HL-60 (cell line): ENCODE measurements at regions not wholly inside any gene's neighbourhood (a gene's known extent, or its start where the extent isn't known, plus 50 kb on each side); places are given as distances from the start of the nearest gene placed in this dataset.

Experiments used
- DNase-seq, 2 experiments: peaks; one replicate each; pipeline ENCODE4 v3.0.0-alpha.2; 2010 to 2020; ENCODE audit warnings: low read depth in 1 of 2, low spot score in 1 of 2
- H3K27ac ChIP-seq: fragments of 250-450 bp; sonication (Bioruptor Pico); replicated peaks from 2 replicates; pipeline ENCODE4 v1.5.1; 2020; ENCODE audit warnings: mild to moderate bottlenecking, moderate library complexity
- H3K27me3 ChIP-seq: fragments of 250-450 bp; sonication (Bioruptor Pico); 2 replicates; pipeline ENCODE4 v1.5.1; 2021; ENCODE audit warnings: mild to moderate bottlenecking, moderate library complexity; ENCODE audit not compliant: insufficient read depth, poor library complexity, severe bottlenecking
- H3K4me3 ChIP-seq: replicated peaks from 2 replicates; pipeline ENCODE4 v1.5.1; 2011; ENCODE audit warnings: mild to moderate bottlenecking, control low read depth, low read length; ENCODE audit not compliant: insufficient read depth
- GABPA ChIP-seq: IDR thresholded peaks from 2 replicates; pipeline ENCODE4 v1.6.1; 2012; ENCODE audit warnings: low read depth
- POLR2AphosphoS5 ChIP-seq: IDR thresholded peaks from 2 replicates; pipeline ENCODE4 v1.6.1; 2012; ENCODE audit warnings: low read depth
- SPI1 ChIP-seq: IDR thresholded peaks from 2 replicates; pipeline ENCODE4 v1.6.1; 2012; ENCODE audit warnings: low read depth, mild to moderate bottlenecking, borderline replicate concordance
- TF ChIP-seq, protein P1 (sequence below): IDR thresholded peaks from 2 replicates; pipeline ENCODE4 v1.6.1; 2012; ENCODE audit warnings: low read depth; ENCODE audit not compliant: insufficient replicate concordance
- TF ChIP-seq, protein P2 (sequence below): IDR thresholded peaks from one replicate; pipeline ENCODE4 v1.5.1; 2011; ENCODE audit warnings: low read length, control low read depth, inconsistent platforms; ENCODE audit not compliant: insufficient read depth

DNA sequence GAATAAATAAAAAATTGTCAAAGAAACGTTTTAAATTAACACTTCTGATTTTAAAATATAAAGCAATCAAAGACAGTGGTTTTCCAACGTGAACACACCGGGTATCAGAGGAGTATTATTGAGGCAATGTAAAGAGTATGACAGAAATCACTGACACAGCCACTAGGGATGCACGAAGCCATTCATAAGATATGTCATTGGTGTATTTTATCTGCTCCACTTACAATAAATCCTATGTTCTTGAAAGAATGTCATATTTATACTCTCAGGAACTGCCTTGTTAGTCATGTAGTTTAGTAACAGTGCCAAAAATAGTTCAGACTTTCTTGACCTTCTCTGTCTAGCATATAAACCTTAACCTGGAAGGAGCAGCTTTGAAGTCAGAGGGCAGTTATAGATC, 835.0 kb upstream of the NCAM2 start:
- no peak overlapping the region for H3K4me3 ChIP-seq
- no peaks in the 10 kb centered on the region for H3K27me3 ChIP-seq
- no peak overlapping the region for H3K27ac ChIP-seq
- DNase-seq, result no peak
- TF ChIP-seq, protein P1, sequence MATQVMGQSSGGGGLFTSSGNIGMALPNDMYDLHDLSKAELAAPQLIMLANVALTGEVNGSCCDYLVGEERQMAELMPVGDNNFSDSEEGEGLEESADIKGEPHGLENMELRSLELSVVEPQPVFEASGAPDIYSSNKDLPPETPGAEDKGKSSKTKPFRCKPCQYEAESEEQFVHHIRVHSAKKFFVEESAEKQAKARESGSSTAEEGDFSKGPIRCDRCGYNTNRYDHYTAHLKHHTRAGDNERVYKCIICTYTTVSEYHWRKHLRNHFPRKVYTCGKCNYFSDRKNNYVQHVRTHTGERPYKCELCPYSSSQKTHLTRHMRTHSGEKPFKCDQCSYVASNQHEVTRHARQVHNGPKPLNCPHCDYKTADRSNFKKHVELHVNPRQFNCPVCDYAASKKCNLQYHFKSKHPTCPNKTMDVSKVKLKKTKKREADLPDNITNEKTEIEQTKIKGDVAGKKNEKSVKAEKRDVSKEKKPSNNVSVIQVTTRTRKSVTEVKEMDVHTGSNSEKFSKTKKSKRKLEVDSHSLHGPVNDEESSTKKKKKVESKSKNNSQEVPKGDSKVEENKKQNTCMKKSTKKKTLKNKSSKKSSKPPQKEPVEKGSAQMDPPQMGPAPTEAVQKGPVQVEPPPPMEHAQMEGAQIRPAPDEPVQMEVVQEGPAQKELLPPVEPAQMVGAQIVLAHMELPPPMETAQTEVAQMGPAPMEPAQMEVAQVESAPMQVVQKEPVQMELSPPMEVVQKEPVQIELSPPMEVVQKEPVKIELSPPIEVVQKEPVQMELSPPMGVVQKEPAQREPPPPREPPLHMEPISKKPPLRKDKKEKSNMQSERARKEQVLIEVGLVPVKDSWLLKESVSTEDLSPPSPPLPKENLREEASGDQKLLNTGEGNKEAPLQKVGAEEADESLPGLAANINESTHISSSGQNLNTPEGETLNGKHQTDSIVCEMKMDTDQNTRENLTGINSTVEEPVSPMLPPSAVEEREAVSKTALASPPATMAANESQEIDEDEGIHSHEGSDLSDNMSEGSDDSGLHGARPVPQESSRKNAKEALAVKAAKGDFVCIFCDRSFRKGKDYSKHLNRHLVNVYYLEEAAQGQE, result no peak
- no peak for TF ChIP-seq POLR2AphosphoS5
- no peak for TF ChIP-seq SPI1
- TF ChIP-seq GABPA, result no peak
- TF ChIP-seq, protein P2, sequence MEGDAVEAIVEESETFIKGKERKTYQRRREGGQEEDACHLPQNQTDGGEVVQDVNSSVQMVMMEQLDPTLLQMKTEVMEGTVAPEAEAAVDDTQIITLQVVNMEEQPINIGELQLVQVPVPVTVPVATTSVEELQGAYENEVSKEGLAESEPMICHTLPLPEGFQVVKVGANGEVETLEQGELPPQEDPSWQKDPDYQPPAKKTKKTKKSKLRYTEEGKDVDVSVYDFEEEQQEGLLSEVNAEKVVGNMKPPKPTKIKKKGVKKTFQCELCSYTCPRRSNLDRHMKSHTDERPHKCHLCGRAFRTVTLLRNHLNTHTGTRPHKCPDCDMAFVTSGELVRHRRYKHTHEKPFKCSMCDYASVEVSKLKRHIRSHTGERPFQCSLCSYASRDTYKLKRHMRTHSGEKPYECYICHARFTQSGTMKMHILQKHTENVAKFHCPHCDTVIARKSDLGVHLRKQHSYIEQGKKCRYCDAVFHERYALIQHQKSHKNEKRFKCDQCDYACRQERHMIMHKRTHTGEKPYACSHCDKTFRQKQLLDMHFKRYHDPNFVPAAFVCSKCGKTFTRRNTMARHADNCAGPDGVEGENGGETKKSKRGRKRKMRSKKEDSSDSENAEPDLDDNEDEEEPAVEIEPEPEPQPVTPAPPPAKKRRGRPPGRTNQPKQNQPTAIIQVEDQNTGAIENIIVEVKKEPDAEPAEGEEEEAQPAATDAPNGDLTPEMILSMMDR, result no peak

DNA sequence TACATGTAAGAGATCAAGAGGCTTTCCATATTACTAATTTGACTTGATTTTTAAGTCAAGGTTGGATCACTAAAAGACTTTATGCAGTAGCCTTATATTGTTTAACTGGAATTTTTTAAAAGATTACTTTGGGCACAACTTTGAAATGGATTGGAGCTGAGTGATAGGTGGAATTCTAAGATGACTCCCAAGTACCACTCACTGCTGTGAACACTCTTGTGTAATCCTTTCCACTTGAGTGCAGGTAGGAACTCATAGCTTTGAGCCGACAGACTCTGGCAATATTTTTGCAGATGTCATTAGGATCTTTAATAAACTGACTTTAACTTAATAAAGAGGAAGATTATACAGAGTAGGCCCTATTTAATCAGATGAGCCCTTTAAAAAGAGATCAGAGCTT, 831.1 kb upstream of the NCAM2 start:
- H3K27me3 ChIP-seq, result no peaks in the 10 kb centered on the region
- DNase-seq, result no peak
- no peak overlapping the region for H3K4me3 ChIP-seq
- no peak for TF ChIP-seq GABPA
- TF ChIP-seq, protein P2, result no peak
- TF ChIP-seq POLR2AphosphoS5, result no peak
- TF ChIP-seq, protein P1, result no peak
- no peak for TF ChIP-seq SPI1
- no peak overlapping the region for H3K27ac ChIP-seq

DNA sequence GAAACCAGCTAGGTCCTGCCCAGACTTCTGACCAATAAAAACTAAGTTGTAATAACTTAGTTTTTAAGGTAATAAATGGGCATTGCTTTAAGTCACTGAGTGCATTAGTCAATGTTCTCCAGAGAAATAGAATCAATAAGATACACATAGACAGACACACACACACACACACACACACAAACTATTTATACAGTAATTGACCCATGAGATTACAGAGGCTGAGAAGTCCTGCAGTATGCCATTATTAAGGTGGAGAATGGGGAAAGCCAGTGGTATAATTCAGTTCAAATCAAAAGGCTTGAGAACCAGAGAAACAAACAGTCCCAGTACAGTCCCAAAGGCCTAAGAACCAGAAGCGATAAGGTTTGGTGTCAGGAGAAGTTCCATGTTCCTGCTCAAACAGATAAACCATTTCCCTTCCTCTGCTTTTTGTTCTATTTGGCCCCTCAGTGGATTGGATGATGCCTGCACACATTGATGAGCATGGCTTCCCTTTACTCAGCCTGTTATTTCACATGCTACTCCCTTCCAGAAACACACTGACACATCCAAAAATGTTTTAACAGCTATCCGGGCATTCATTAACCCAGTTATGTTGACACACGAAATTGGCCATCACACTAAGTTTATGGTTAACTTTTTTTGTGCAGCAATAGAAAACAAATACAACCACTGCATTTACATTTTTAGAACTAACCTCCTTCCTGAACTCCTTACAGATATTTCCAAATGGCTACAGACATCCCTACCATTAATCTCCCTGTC, 828.2 kb upstream of the NCAM2 start:
- Histone ChIP-seq H3K27ac (no peak overlapping the region), H3K27me3 (no peaks in the 10 kb centered on the region), H3K4me3 (no peak overlapping the region)
- no peak for DNase-seq
- TF ChIP-seq, protein P2, result no peak
- TF ChIP-seq, protein P1, result no peak
- TF ChIP-seq SPI1 (no peak), GABPA (no peak), POLR2AphosphoS5 (no peak)
